Large intestine (tissue), 3 donors: ENCODE measurements at regions not wholly inside any gene's neighbourhood (a gene's known extent, or its start where the extent isn't known, plus 50 kb on each side); places are given as distances from the start of the nearest gene placed in this dataset.

ENCODE experiments used
- DNase-seq, 2 donors: peaks; one replicate each; pipeline versions ENCODE4 v3.0.0 to v3.0.0-alpha.2; 2013
- H3K27ac ChIP-seq: one replicate; pipeline ENCODE4 v1.5.1; 2013; ENCODE audit warnings: low read length
- H3K27me3 ChIP-seq: 2 replicates; pipeline ENCODE4 v1.6.1; 2013; ENCODE audit warnings: low read length; ENCODE audit not compliant: control insufficient read depth, insufficient read depth
- H3K36me3 ChIP-seq: 2 replicates; pipeline ENCODE4 v1.6.1; 2013; ENCODE audit warnings: low read length; ENCODE audit not compliant: control insufficient read depth, insufficient read depth
- H3K4me1 ChIP-seq: one replicate; pipeline ENCODE4 v1.6.1; 2013; ENCODE audit warnings: low read length; ENCODE audit not compliant: control insufficient read depth, insufficient read depth
- H3K4me3 ChIP-seq: one replicate; pipeline ENCODE4 v1.5.1; 2013; ENCODE audit warnings: low read length
- H3K9me3 ChIP-seq: one replicate; pipeline ENCODE4 v1.6.1; 2013; ENCODE audit warnings: mild to moderate bottlenecking, low read depth, low read length, moderate library complexity; ENCODE audit not compliant: control insufficient read depth
- WGBS: methylation state at CpG from one replicate; pipeline ENCODE4 v1.1.5; 2013; ENCODE audit warnings: low lambda C conversion rate; ENCODE audit not compliant: insufficient coverage; 5-methylcytosine and 5-hydroxymethylcytosine counted together

GRCh38 chr1:234875328-234875952 lies 253.2 kb downstream of the TOMM20 start:
- Histone ChIP-seq H3K27ac (peak overlapping the region; percentile 89), H3K36me3 (no peaks in the 10 kb centered on the region), H3K4me3 (no peak overlapping the region), H3K27me3 (no peaks in the 10 kb centered on the region), H3K9me3 (no peaks in the 10 kb centered on the region), H3K4me1 (peaks cover 50% of the 10 kb centered on the region)
- WGBS: no CpG with 5 or more reads among the region's 17 CpGs
- peak in 1 of 2 donors; percentile 53 for DNase-seq

GRCh38 chr1:234874291-234875288 lies 254.0 kb downstream of the TOMM20 start:
- H3K27ac ChIP-seq: peak overlapping the region; percentile 89
- DNase-seq: peak; percentile 84 to 89
- peaks cover 48% of the 10 kb centered on the region for H3K4me1 ChIP-seq
- H3K36me3 ChIP-seq: no peaks in the 10 kb centered on the region
- no peaks in the 10 kb centered on the region for H3K9me3 ChIP-seq
- no CpG with 5 or more reads among the region's 20 CpGs for WGBS
- H3K4me3 ChIP-seq: no peak overlapping the region
- no peaks in the 10 kb centered on the region for H3K27me3 ChIP-seq

- WGBS: no CpG with 5 or more reads among the region's 6 CpGs
- Histone ChIP-seq H3K36me3 (no peaks in the 10 kb centered on the region), H3K4me3 (no peak overlapping the region), H3K27ac (no peak overlapping the region), H3K9me3 (no peaks in the 10 kb centered on the region), H3K4me1 (peaks cover 36% of the 10 kb centered on the region), H3K27me3 (no peaks in the 10 kb centered on the region)
- no peak for DNase-seq
Observed at GRCh38 chr1:234871710-234872271, 256.8 kb downstream of the TOMM20 start.

- no peak for DNase-seq
- Histone ChIP-seq H3K27me3 (no peaks in the 10 kb centered on the region), H3K27ac (no peak overlapping the region), H3K36me3 (no peaks in the 10 kb centered on the region), H3K4me3 (no peak overlapping the region), H3K4me1 (peaks cover 35% of the 10 kb centered on the region), H3K9me3 (no peaks in the 10 kb centered on the region)
- 92% methylated on average over 2 of the region's 10 CpGs for WGBS
Observed at GRCh38 chr1:234871039-234871709, 257.5 kb downstream of the TOMM20 start.

DNA sequence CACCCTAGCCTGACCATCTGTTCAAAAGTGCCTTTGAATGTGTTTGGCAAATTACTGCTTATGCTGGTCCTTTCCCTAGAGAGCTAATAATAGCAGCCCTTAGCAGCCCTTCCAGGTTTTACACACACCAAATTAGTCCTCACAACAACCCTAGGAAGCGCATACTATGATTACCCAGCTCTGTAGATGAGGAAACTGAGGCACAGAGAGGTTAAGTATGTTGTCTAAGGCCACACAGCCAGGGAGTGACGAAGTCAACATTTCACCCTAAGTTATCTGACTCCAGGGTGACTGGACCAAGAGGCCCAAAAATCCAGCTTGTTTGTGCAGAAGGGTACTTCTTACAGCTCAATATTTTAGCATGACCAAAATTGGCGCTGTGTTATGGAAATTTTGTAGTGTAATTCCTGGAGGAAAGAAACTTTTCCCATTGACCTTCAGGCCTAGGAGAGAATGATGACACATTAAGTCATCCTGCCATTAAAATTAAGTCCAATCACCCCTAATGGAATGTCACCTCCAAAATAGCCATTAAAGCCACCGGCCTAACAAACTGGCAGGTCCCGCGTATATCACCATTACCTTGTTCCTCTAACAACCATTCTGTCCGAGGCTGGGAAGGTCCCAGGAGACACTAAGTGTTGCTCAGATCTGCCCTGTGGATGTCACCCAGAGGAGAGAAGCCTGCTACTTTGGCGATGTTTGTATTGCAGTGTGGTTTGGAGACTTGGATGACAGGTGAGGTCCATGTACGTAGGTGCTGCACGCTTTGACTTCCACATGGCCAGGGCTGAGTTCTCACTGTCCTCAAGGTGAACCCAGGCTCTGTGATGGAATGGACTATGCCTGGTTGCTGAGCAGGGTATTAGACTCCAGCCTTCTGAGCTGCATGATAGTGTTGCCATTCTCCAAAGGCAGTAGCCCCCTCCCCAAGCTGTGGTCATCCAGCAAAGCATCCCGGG lies 258.3 kb downstream of the TOMM20 start:
- no peaks in the 10 kb centered on the region for H3K27me3 ChIP-seq
- no peaks in the 10 kb centered on the region for H3K36me3 ChIP-seq
- peaks cover 30% of the 10 kb centered on the region for H3K4me1 ChIP-seq
- H3K27ac ChIP-seq: no peak overlapping the region
- no peak overlapping the region for H3K4me3 ChIP-seq
- H3K9me3 ChIP-seq: no peaks in the 10 kb centered on the region
- no peak for DNase-seq
- 100% methylated on average over 1 of the region's 11 CpGs for WGBS

DNA sequence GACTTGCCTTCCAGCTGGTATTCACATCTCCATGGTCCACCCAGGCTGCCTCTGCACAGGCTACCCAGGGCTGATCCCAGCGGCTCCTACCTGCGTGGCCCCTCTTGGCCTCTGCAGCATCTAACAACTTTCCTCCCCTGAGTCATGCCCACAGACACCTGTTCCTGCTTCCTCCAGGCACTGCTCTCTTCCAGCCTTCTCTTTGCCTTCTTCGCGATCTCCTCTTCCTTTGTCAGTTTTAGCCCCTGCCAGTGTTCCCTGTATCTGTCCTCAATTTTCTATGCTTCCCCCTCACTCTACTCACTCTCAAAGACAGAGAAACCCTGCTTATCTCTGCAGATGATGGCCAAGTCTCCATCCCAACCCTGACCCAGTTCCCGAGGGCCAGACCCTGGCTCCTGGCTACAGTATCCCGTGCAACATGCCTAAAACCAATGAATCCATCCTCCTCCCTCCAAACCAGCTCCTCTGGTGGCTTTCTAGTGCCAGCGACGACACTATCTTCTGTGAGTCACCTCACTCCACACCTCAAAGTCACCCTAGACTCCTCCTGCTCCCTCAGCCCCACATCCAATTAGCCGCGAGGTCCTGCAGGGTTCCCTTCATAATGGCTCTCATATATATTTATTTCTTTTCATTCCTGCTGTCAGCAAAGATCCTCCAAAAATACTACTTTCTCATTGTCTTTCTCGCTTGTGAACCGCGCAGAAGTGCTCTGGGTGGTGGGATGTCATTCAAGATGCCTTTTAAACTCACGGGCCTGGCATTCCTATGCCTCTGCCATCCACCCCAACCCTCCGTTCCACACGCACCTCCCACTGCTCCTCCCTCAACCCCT lies 259.2 kb downstream of the TOMM20 start:
- Histone ChIP-seq H3K36me3 (no peaks in the 10 kb centered on the region), H3K4me1 (peaks cover 24% of the 10 kb centered on the region), H3K27ac (no peak overlapping the region), H3K27me3 (no peaks in the 10 kb centered on the region), H3K4me3 (no peak overlapping the region), H3K9me3 (no peaks in the 10 kb centered on the region)
- 81% methylated on average over 8 of the region's 16 CpGs for WGBS
- no peak for DNase-seq

- no peaks in the 10 kb centered on the region for H3K9me3 ChIP-seq
- H3K4me3 ChIP-seq: no peak overlapping the region
- DNase-seq: no peak
- peaks cover 22% of the 10 kb centered on the region for H3K4me1 ChIP-seq
- H3K36me3 ChIP-seq: no peaks in the 10 kb centered on the region
- H3K27me3 ChIP-seq: no peaks in the 10 kb centered on the region
- no CpG with 5 or more reads among the region's 6 CpGs for WGBS
- H3K27ac ChIP-seq: no peak overlapping the region
Observed at GRCh38 chr1:234868296-234869147, 258.5 kb upstream of the IRF2BP2 start.

DNA sequence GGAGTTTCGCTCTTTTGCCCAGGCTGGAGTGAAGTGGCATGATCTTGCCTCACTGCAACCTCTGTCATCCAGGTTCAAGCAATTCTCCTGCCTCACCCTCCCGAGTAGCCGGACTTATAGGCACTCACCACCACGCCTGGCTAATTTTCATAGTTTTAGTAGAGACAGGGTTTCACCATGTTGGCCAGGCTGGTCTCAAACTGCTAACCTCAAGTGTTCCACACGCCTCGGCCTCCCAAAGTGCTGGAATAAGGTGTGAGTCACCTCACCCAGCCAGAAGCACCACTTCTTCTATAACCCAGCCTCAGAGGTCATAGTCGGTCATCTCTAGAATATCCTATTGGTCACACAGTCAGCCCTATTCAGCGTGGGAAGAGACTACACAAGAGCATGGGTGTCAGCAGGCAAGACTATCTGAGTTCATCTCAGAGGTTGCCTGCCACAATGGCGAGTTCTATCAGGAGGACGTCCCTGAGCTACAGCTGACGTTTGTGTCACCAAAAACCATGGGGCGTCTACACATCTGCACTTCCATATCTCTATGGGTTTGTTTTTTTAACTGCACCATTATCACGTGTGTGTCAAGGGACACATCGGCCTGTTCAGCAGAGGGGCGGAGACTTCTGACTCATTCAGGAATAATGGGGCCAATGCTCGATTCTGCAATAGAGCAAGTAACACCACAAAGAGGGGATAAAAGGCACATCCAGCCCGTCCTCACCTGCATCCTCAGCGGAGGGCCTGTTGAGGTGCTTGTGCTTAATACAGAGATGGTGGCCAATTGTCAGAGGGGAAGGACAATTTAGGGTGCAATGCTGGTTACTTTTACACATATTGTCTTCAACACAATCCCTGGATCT lies 256.3 kb upstream of the IRF2BP2 start:
- no CpG with 5 or more reads among the region's 18 CpGs for WGBS
- DNase-seq: peak; percentile 92 to 97

More for the DNA sequence above, 256.3 kb upstream of the IRF2BP2 start:
- peak overlapping the region; percentile 71 for H3K27ac ChIP-seq
- no peaks in the 10 kb centered on the region for H3K9me3 ChIP-seq
- no peak overlapping the region for H3K4me3 ChIP-seq
- H3K27me3 ChIP-seq: no peaks in the 10 kb centered on the region
- H3K36me3 ChIP-seq: no peaks in the 10 kb centered on the region
- peaks cover 37% of the 10 kb centered on the region for H3K4me1 ChIP-seq
